ENCODE measurements at regions not wholly inside any gene's neighbourhood (a gene's known extent, or its start where the extent isn't known, plus 50 kb on each side); places are given as distances from the start of the nearest gene placed in this dataset.

- DNase-seq (ENCODE audit: low spot score), result no peak
- no peak overlapping the region for H3K9ac ChIP-seq (ENCODE audit: low read depth in 1 of 2, low read length in 2 of 2)
- H3K36me3 ChIP-seq (ENCODE audit: control insufficient read depth in 4 of 4, insufficient read depth in 3 of 4, low read depth in 1 of 4, low read length in 3 of 4), result no peaks in the 10 kb centered on the region
- H3K27ac ChIP-seq (ENCODE audit: low read depth in 1 of 2, low read length in 2 of 2), result no peak overlapping the region
- H3K9me3 ChIP-seq (ENCODE audit: control insufficient read depth in 4 of 4, low read length in 3 of 4), result no peaks in the 10 kb centered on the region
- 95% methylated on average over 11 of the region's 11 CpGs for WGBS
- H3K4me3 ChIP-seq (ENCODE audit: low read depth in 1 of 3, low read length in 3 of 3), result no peak overlapping the region
- H3K27me3 ChIP-seq (ENCODE audit: control insufficient read depth in 4 of 4, insufficient read depth in 4 of 4, low read length in 3 of 4), result no peaks in the 10 kb centered on the region
- TF ChIP-seq JUND (IDR thresholded peaks at IDR 0.05), result no peak
- TF ChIP-seq YY1 (IDR thresholded peaks at IDR 0.05), result no peak
- H3K4me1 ChIP-seq (ENCODE audit: control insufficient read depth in 4 of 4, insufficient read depth in 4 of 4, low read length in 3 of 4), result no peaks in the 10 kb centered on the region
These were observed 234.9 kb downstream of the RHOU start for GRCh38 chr1:228969953-228970800.

DNA sequence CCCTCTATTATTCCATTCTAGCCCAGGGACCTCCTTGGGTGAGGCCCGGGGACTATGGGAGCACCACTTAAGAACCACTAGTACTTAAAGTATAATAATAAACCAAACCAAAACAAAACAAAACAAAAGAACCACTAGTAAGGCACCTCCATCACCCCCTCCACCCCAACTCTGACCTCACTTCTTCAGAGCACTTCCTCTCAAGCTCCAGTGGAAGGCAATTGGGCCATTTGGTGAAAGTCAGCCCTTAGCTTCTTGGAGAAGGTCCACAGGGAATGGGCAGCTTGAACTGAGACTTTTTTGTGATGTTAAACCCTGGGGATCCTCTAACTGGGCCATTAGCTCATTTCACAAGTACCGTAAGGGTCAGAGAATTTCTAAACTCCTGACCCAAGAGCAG, 237.3 kb downstream of the RHOU start:
- TF ChIP-seq, protein P1, sequence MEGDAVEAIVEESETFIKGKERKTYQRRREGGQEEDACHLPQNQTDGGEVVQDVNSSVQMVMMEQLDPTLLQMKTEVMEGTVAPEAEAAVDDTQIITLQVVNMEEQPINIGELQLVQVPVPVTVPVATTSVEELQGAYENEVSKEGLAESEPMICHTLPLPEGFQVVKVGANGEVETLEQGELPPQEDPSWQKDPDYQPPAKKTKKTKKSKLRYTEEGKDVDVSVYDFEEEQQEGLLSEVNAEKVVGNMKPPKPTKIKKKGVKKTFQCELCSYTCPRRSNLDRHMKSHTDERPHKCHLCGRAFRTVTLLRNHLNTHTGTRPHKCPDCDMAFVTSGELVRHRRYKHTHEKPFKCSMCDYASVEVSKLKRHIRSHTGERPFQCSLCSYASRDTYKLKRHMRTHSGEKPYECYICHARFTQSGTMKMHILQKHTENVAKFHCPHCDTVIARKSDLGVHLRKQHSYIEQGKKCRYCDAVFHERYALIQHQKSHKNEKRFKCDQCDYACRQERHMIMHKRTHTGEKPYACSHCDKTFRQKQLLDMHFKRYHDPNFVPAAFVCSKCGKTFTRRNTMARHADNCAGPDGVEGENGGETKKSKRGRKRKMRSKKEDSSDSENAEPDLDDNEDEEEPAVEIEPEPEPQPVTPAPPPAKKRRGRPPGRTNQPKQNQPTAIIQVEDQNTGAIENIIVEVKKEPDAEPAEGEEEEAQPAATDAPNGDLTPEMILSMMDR (IDR thresholded peaks at IDR 0.05; ENCODE audit: low read depth, low read length, missing input control), result no peak
- TF ChIP-seq YY1 (IDR thresholded peaks at IDR 0.05) (no peak), TAF1 (conservative IDR thresholded peaks at IDR 0.05) (no peak), GABPA (IDR thresholded peaks at IDR 0.05 in 1 of 2, conservative IDR thresholded peaks at IDR 0.05 in 1 of 2) (no peak), RXRA (IDR thresholded peaks at IDR 0.05) (no peak), RAD21 (IDR thresholded peaks at IDR 0.05) (no peak), HNF4A (conservative IDR thresholded peaks at IDR 0.05) (no peak), FOXA2 (IDR thresholded peaks at IDR 0.05) (no peak), SP1 (IDR thresholded peaks at IDR 0.05) (no peak), MAX (IDR thresholded peaks at IDR 0.05) (no peak), HNF4G (IDR thresholded peaks at IDR 0.05) (no peak)
- TF ChIP-seq, protein P2, sequence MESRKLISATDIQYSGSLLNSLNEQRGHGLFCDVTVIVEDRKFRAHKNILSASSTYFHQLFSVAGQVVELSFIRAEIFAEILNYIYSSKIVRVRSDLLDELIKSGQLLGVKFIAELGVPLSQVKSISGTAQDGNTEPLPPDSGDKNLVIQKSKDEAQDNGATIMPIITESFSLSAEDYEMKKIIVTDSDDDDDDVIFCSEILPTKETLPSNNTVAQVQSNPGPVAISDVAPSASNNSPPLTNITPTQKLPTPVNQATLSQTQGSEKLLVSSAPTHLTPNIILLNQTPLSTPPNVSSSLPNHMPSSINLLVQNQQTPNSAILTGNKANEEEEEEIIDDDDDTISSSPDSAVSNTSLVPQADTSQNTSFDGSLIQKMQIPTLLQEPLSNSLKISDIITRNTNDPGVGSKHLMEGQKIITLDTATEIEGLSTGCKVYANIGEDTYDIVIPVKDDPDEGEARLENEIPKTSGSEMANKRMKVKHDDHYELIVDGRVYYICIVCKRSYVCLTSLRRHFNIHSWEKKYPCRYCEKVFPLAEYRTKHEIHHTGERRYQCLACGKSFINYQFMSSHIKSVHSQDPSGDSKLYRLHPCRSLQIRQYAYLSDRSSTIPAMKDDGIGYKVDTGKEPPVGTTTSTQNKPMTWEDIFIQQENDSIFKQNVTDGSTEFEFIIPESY (IDR thresholded peaks at IDR 0.05), result no peak
- H3K27ac ChIP-seq (ENCODE audit: low read depth in 1 of 2, low read length in 2 of 2), result no peak overlapping the region
- WGBS, result 96% methylated on average over 2 of the region's 2 CpGs

GRCh38 chr1:228974273-228974672, 239.0 kb downstream of the RHOU start:
- 94% methylated on average over 7 of the region's 7 CpGs for WGBS
- Histone ChIP-seq H3K36me3 (ENCODE audit: control insufficient read depth in 4 of 4, insufficient read depth in 3 of 4, low read depth in 1 of 4, low read length in 3 of 4) (no peaks in the 10 kb centered on the region), H3K4me1 (ENCODE audit: control insufficient read depth in 4 of 4, insufficient read depth in 4 of 4, low read length in 3 of 4) (peaks cover 4 to 12% (median 7%) of the 10 kb centered on the region in 4 donors), H3K4me3 (ENCODE audit: low read depth in 1 of 3, low read length in 3 of 3) (no peak overlapping the region), H3K27ac (ENCODE audit: low read depth in 1 of 2, low read length in 2 of 2) (no peak overlapping the region), H3K9me3 (ENCODE audit: control insufficient read depth in 4 of 4, low read length in 3 of 4) (no peaks in the 10 kb centered on the region), H3K27me3 (ENCODE audit: control insufficient read depth in 4 of 4, insufficient read depth in 4 of 4, low read length in 3 of 4) (no peaks in the 10 kb centered on the region), H3K9ac (ENCODE audit: low read depth in 1 of 2, low read length in 2 of 2) (no peak overlapping the region)
- no peak for DNase-seq (ENCODE audit: low spot score)
- TF ChIP-seq TAF1 (conservative IDR thresholded peaks at IDR 0.05) (no peak), RAD21 (IDR thresholded peaks at IDR 0.05) (no peak), YY1 (IDR thresholded peaks at IDR 0.05) (no peak), GABPA (IDR thresholded peaks at IDR 0.05 in 1 of 2, conservative IDR thresholded peaks at IDR 0.05 in 1 of 2) (no peak), HNF4G (IDR thresholded peaks at IDR 0.05) (no peak), FOXA1 (IDR thresholded peaks at IDR 0.05) (no peak), REST (IDR thresholded peaks at IDR 0.05) (no peak), SP1 (IDR thresholded peaks at IDR 0.05) (no peak), MAX (IDR thresholded peaks at IDR 0.05) (no peak), FOXA2 (IDR thresholded peaks at IDR 0.05) (no peak), EGR1 (IDR thresholded peaks at IDR 0.05; ENCODE audit: low read depth in 2 of 2) (no peak), HNF4A (conservative IDR thresholded peaks at IDR 0.05) (no peak)
- TF ChIP-seq, protein P2 (IDR thresholded peaks at IDR 0.05), result no peak

More for the DNA sequence above, 237.3 kb downstream of the RHOU start:
- H3K9me3 ChIP-seq (ENCODE audit: control insufficient read depth in 4 of 4, low read length in 3 of 4), result no peaks in the 10 kb centered on the region
- no peak for DNase-seq (ENCODE audit: low spot score)
- no peaks in the 10 kb centered on the region for H3K27me3 ChIP-seq (ENCODE audit: control insufficient read depth in 4 of 4, insufficient read depth in 4 of 4, low read length in 3 of 4)
- H3K4me3 ChIP-seq (ENCODE audit: low read depth in 1 of 3, low read length in 3 of 3), result no peak overlapping the region
- H3K9ac ChIP-seq (ENCODE audit: low read depth in 1 of 2, low read length in 2 of 2), result no peak overlapping the region
- H3K36me3 ChIP-seq (ENCODE audit: control insufficient read depth in 4 of 4, insufficient read depth in 3 of 4, low read depth in 1 of 4, low read length in 3 of 4), result no peaks in the 10 kb centered on the region
- no peaks in the 10 kb centered on the region for H3K4me1 ChIP-seq (ENCODE audit: control insufficient read depth in 4 of 4, insufficient read depth in 4 of 4, low read length in 3 of 4)

All from liver (tissue), 8 donors.